ENCODE measurements at regions not wholly inside any gene's neighbourhood (a gene's known extent, or its start where the extent isn't known, plus 50 kb on each side); places are given as distances from the start of the nearest gene placed in this dataset.

DNA sequence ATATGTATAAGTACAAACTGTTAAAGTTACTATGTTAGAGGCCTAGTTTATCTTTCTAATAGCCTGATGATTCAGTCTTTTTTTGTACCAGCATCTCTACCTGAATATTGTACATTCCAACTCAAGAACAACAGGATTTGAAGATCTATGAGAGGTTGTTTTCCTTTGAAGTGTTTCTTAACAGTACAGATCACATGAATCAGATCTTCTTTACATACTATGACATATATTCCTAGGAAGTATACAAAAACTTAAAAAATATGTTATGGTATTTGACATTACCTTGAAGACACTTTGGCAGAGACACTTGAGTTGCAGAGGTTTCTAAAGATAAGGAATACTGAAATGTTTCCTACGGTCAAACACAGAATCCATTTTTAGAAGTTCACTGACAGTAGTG, 1280.9 kb downstream of the KCNT2 start:
- Histone ChIP-seq H3K27ac (no peak overlapping the region), H3K27me3 (no peaks in the 10 kb centered on the region)

DNA sequence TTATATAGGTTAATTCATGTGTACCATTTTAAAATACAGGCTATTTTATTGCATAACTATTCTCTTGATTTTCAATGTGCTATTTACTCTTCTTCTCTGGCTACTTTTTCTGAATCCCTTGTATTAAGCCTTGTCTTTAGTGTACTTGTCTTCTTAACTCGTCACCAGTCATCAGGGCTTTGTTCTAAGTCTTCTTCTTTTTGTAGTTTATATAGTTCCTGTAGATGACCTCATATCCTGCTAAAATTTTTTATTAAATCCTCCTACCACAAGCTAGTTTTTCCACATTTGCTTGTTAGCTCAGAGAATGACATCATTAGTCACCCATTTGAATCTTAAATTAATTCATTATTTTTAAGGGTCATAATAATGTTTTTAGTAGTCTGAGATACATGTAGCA, 1281.9 kb downstream of the KCNT2 start:
- Histone ChIP-seq H3K36me3 (no peaks in the 10 kb centered on the region), H3K9me3 (no peaks in the 10 kb centered on the region), H3K27ac (no peak overlapping the region), H3K4me3 (no peak overlapping the region), H3K4me1 (no peaks in the 10 kb centered on the region), H3K27me3 (no peaks in the 10 kb centered on the region)
- DNase-seq (ENCODE audit: low spot score in 2 of 2): no peak
- TF ChIP-seq, protein P1, sequence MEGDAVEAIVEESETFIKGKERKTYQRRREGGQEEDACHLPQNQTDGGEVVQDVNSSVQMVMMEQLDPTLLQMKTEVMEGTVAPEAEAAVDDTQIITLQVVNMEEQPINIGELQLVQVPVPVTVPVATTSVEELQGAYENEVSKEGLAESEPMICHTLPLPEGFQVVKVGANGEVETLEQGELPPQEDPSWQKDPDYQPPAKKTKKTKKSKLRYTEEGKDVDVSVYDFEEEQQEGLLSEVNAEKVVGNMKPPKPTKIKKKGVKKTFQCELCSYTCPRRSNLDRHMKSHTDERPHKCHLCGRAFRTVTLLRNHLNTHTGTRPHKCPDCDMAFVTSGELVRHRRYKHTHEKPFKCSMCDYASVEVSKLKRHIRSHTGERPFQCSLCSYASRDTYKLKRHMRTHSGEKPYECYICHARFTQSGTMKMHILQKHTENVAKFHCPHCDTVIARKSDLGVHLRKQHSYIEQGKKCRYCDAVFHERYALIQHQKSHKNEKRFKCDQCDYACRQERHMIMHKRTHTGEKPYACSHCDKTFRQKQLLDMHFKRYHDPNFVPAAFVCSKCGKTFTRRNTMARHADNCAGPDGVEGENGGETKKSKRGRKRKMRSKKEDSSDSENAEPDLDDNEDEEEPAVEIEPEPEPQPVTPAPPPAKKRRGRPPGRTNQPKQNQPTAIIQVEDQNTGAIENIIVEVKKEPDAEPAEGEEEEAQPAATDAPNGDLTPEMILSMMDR (IDR thresholded peaks at IDR 0.05): no peak
- no peak for TF ChIP-seq POLR2A (IDR thresholded peaks at IDR 0.05)
- TF ChIP-seq POLR2AphosphoS5 (IDR thresholded peaks at IDR 0.05): no peak
- TF ChIP-seq EP300 (IDR thresholded peaks at IDR 0.05): no peak
- WGBS: 64% methylated on average over 1 of the region's 1 CpG

More for the DNA sequence above, 1280.9 kb downstream of the KCNT2 start:
- 71% methylated on average over 1 of the region's 1 CpG for WGBS
- Histone ChIP-seq H3K9me3 (no peaks in the 10 kb centered on the region), H3K4me3 (no peak overlapping the region), H3K4me1 (no peaks in the 10 kb centered on the region), H3K36me3 (no peaks in the 10 kb centered on the region)
- no peak for DNase-seq (ENCODE audit: low spot score in 2 of 2)
- TF ChIP-seq, protein P1 (IDR thresholded peaks at IDR 0.05): no peak
- TF ChIP-seq EP300 (IDR thresholded peaks at IDR 0.05): no peak
- TF ChIP-seq POLR2AphosphoS5 (IDR thresholded peaks at IDR 0.05): no peak
- TF ChIP-seq POLR2A (IDR thresholded peaks at IDR 0.05): no peak

- Histone ChIP-seq H3K4me1 (no peaks in the 10 kb centered on the region), H3K4me3 (no peak overlapping the region), H3K27ac (no peak overlapping the region), H3K9me3 (no peaks in the 10 kb centered on the region), H3K27me3 (no peaks in the 10 kb centered on the region), H3K36me3 (no peaks in the 10 kb centered on the region)
- DNase-seq (ENCODE audit: low spot score in 2 of 2): no peak
- WGBS: 94% methylated on average over 12 of the region's 12 CpGs
- TF ChIP-seq, protein P1 (IDR thresholded peaks at IDR 0.05): no peak
- TF ChIP-seq POLR2A (IDR thresholded peaks at IDR 0.05) (no peak), POLR2AphosphoS5 (IDR thresholded peaks at IDR 0.05) (no peak), EP300 (IDR thresholded peaks at IDR 0.05) (no peak)
Measured at GRCh38 chr1:195325181-195325580, 1283.1 kb downstream of the KCNT2 start.

DNA sequence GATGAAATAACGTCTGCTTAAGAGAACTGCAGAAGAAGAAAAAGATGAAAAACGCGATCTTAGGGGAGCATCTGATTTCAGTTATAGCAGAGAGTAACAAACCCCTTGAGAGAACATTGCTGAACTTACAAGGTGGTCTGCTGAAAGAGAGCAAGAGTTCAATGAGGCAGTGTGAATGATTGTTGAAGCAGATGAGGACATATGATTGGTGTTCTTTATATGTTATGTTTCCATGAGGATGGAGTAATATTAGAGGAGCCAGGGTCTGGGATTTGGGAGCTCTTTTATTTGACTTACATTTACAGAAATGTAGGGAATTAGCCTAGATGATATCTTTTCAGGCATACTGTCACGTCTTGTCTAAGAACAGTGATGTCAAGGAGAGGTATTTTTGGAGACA, 1302.0 kb downstream of the KCNT2 start:
- Histone ChIP-seq H3K36me3 (no peaks in the 10 kb centered on the region), H3K4me1 (no peaks in the 10 kb centered on the region), H3K27ac (no peak overlapping the region), H3K4me3 (no peak overlapping the region), H3K9me3 (no peaks in the 10 kb centered on the region), H3K27me3 (no peaks in the 10 kb centered on the region)
- WGBS: 63% methylated on average over 4 of the region's 4 CpGs
- DNase-seq (ENCODE audit: low spot score in 2 of 2): no peak
- TF ChIP-seq, protein P1 (IDR thresholded peaks at IDR 0.05): no peak
- TF ChIP-seq EP300 (IDR thresholded peaks at IDR 0.05) (no peak), POLR2AphosphoS5 (IDR thresholded peaks at IDR 0.05) (no peak), POLR2A (IDR thresholded peaks at IDR 0.05) (no peak)

GRCh38 chr1:195294911-195295310, 1313.3 kb downstream of the KCNT2 start:
- Histone ChIP-seq H3K4me1 (no peaks in the 10 kb centered on the region), H3K4me3 (no peak overlapping the region), H3K27me3 (no peaks in the 10 kb centered on the region), H3K36me3 (no peaks in the 10 kb centered on the region), H3K9me3 (no peaks in the 10 kb centered on the region), H3K27ac (no peak overlapping the region)
- TF ChIP-seq POLR2AphosphoS5 (IDR thresholded peaks at IDR 0.05): no peak
- TF ChIP-seq, protein P1 (IDR thresholded peaks at IDR 0.05): no peak
- TF ChIP-seq EP300 (IDR thresholded peaks at IDR 0.05): no peak
- TF ChIP-seq POLR2A (IDR thresholded peaks at IDR 0.05): no peak
- 80% methylated on average over 3 of the region's 3 CpGs for WGBS
- DNase-seq (ENCODE audit: low spot score in 2 of 2): no peak
